ENCODE measurements at regions not wholly inside any gene's neighbourhood (a gene's known extent, or its start where the extent isn't known, plus 50 kb on each side); places are given as distances from the start of the nearest gene placed in this dataset.

- TF ChIP-seq EZH2 (IDR thresholded peaks at IDR 0.05; ENCODE audit: insufficient read depth, poor library complexity, severe bottlenecking) (no peak), EZH2phosphoT487 (IDR thresholded peaks at IDR 0.05; ENCODE audit: insufficient read depth, low read depth) (no peak)
Measured at GRCh38 chr6:84976526-84977362, 212.3 kb upstream of the TBX18 start.
